ENCODE measurements at regions not wholly inside any gene's neighbourhood (a gene's known extent, or its start where the extent isn't known, plus 50 kb on each side); places are given as distances from the start of the nearest gene placed in this dataset.

DNA sequence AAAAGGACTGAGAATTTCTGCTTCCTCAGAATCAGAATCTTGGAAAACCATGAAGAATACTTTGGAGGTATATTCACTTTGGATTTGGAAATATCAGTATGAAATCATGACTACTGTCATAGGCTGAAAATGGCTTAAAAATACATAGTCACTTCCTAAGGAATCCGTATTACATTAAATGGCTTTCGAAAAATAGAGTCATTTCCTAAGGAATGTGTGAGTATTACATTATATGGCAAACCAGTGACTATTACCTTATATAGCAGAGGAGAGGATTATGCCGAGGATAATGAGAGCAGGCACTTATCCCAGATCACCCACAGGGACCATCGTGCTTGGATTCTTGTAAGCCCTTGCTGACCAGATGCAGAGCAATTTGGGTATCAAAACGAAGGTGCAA is 1471.8 kb downstream of the EFNB2 start:
- no peak for DNase-seq (ENCODE audit: low read depth in 2 of 2)

DNA sequence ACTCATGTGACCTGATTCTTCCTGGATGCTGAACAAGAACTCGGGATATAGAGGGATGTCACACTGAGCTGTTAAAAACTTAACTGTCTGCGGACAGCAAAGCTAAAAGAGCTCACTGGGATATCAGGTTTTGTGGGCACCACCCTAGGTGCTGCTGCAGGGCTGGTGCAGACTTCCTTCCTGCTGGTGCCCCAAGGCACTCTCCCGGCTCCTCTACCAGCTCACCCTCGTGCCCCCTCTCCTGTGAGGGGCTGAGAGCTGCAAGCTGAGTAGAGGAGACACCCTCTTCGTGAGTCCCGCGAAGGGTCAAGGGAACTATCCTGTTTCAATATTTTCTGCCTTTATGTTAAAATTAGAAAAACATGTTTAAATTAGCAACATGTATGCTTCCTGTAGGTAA is 1475.7 kb downstream of the EFNB2 start:
- no peak for DNase-seq (ENCODE audit: low read depth in 2 of 2)

DNA sequence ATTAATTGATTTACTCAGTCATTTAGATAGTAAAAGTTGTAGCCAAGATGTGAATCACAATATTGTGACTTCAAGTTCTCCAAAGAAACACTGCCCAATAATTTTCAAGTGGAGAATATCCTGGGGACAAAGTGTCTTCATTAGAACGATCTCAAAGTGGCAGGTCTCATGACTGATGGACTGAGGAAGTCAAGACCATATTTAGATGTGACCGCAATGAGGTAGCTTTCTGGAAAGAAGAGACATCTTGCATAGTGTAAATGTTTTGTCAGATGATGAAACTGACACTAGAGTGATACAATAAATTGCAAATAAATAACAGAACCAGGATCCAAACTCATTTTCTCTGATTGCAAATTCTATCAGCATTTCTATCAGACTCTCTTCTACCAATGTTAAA is 1476.9 kb downstream of the EFNB2 start:
- no peak for DNase-seq (ENCODE audit: low read depth in 2 of 2)

DNA sequence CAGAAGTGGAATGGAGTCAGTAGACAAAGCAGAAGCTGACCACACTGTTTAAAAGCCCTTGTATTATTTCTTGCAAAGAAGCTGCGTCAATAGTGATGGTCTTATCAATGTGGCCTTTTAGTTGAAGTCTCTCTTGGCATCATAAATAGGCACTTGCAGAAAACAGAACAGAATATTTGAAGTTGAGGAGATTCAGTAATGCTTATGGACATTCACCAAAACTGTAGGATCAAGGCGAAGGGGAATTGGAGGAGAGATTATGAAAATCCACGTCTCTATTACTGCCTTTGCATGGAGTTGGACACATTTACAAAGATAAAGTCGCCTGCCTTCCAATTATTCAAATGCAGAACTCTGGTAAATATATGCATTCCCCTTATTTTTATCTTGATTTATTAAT is 1482.8 kb downstream of the EFNB2 start:
- DNase-seq (ENCODE audit: low read depth in 2 of 2), result no peak

DNA sequence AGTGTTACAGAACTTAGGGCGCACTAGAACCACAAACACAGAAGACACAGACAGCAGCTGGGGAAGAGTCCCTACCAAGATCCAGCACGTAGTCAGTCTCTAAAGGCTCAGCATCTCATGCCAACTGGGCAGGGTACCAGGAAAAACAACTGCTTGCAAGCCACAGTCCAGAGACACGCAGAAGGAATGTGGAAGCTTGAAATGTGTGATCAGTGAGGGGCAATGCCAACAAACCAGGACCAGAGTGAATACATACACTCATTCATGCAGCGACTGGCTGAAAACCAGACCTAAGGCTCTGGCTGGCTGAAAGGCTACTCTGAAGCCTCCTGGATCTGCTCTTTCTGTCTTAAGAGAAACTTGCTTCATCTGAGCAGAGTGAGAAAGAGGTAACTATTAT is 1484.8 kb downstream of the EFNB2 start:
- no peak for DNase-seq (ENCODE audit: low read depth in 2 of 2)

DNA sequence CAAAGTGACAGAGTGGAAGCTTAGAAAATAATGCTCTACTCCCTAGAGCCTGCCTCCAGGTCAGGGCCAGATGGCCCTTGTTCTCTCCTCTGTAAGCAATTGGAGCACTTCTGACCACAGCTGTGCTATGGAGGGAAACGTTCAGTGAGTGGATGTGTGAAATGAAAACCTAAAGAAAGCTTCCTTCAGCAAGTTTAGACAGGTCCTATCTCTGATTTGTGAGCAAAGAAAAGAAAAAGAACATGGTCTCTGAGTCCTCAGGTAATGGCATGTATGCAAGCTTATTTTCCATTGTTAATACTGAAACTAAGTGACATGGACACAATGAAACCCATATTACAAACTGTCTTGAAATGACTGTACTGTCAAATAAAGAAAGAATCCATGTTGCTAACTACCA is 1486.8 kb downstream of the EFNB2 start:
- DNase-seq (ENCODE audit: low read depth in 2 of 2), result no peak

DNA sequence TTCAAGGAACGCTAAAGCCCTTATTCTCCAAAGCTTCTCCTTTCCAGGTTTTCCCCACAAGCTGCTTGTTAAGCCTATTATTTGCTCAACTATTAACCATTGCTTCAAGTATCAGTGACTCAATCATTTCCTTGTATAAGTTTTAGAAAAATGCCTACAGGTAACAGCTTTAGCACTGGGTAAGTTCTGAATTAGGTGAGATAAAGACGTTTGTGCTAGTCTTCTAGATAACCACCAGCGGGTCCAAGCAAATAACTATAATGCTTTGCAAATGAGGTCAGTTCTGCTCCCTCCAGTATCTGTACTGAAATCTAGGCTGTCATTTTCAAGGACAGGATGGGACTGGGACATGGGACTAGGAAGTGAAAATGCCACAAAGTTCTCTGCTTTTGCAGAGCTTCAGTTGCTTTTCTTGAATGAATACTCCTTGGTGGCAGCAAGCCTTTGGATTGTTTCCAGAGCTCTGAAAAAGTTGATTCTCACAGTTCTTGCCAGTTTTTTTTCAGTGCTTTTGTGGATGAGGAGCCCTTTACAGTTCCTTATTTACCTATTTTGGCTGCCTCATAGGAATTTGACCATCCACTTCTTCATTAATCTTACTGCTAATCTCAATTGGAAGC is 1487.7 kb downstream of the EFNB2 start:
- DNase-seq (ENCODE audit: low read depth in 2 of 2), result no peak

DNA sequence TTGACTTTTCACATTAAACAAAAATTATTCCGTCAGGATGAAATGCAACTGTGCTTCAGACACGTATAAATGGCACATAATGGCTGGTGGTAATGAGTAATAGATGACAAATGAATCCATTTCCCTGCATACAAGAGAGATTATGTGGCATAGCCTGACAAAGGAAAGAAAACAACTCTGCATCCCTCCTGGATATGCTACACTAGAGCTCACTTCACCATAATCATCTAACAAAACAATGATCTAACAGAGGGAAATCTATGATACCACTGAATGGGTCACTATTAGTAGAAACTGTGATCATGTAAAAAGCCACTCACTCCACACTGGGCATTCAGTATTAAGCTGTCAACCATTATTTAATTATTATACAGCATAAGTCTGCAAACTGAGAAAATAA is 1498.4 kb downstream of the EFNB2 start:
- DNase-seq (ENCODE audit: low read depth in 2 of 2), result no peak

DNA sequence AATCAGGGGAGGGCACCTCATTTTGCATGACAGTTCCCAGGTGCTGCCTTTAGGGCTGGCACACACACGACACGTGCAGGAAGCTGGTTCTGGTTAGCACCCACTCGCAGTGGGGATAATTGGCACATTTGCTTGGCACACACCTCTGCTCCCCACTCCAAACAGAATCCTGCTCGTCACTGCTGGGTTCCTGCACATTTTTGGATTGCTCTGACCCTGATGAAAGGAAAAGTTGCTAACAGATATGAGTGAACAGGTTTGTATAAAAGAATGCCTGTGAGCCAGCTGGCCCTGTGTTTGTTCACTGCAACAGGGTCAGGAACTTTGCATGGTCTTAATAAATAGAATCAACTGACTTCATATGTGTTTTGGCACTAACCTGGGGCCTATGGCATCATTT is 1500.4 kb downstream of the EFNB2 start:
- DNase-seq (ENCODE audit: low read depth in 2 of 2), result no peak

DNA sequence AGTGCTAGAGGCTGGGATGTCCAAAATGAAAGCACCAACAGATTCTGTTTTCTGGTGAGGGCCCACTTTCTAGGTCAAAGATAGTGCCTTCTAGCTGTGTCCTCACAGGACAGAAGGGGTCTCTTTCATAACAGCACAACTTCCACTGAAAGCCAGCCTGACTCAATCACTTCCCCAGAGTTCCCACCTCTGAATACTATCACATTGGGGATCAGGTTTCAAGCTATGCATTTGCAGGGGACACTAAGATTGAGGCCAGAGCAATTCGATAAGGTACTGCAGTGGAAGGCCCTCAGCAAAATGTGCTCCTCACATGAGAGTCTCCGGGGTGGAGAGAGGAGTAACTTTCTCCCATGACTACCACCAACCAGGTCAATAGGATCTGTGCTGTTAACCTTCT is 1501.5 kb downstream of the EFNB2 start:
- no peak for DNase-seq (ENCODE audit: low read depth in 2 of 2)

DNA sequence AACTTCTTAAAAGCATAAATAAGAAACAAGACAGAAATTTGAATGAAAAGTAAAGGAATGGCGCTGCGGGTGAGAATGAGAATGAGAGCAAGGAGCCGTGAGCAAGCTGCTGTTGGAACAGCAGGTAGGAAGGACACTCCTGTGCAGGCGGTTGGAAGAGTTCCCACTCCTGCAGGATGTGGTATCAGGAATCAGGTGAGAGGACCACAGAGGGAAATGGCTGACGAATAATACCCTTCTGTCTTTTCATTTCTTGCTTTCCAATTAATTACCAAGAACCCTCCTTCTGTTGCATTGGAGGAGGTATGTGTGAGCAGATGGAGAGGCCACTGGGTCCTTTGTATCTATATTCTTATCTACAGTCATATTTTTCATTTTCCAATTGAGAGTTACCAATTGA is 1504.2 kb downstream of the EFNB2 start:
- DNase-seq (ENCODE audit: low read depth in 2 of 2), result no peak

DNA sequence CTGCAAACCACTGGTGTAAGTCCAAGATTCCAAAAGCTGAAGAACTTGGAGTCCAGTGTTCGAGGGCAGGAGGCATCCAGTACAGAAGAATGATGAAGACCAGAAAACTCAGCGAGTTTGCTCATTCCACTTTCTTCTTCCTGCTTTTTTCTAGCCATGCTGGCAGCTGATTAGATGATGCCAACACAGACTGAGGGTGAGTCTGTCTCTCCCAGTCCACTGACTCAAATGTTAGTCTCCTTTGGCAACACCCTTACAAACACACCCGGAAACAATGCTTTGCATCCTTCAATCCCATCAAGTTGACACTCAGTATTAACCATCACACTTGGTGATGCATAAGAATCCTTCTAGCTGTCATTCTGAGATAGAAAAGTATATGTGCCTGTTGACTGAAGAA is 1504.6 kb downstream of the EFNB2 start:
- no peak for DNase-seq (ENCODE audit: low read depth in 2 of 2)

DNA sequence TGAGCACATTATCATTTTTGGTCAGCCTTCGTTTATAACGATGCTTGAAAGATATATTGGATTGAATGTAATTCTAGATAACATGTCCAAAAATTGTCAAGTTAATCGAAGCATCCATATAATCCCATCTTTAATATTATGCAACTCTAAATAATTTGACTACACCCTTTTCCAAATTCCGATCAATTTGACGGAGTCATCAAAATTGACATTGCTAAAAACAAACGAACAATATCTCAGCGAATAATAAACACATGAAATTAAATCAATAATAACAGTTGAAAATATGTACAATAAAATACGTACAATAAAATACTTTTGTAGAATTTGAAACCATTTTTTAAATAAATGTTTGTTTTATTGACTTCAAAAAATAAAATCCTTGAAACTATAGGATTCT is 1516.4 kb downstream of the EFNB2 start:
- no peak for DNase-seq (ENCODE audit: low read depth in 2 of 2)

DNA sequence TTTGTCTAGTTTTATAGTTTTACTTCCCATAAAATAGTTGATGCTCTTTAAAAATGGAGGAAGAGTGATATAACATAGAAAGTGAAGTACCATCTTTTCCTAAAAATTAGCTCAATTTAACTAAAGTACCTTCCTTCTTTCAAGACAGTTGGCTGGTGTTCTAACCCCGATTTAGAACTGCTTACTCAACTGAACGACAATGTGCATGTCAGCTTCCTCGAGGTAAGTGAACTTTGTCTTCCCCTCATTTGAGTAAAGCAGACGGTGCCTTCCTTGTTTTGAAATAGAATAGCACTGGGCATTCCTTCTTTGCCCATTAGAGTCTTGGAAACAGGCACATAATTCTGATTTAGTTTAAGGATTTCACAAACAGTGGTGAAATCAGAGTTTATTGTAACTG is 1519.2 kb downstream of the EFNB2 start:
- DNase-seq (ENCODE audit: low read depth in 2 of 2), result no peak

DNA sequence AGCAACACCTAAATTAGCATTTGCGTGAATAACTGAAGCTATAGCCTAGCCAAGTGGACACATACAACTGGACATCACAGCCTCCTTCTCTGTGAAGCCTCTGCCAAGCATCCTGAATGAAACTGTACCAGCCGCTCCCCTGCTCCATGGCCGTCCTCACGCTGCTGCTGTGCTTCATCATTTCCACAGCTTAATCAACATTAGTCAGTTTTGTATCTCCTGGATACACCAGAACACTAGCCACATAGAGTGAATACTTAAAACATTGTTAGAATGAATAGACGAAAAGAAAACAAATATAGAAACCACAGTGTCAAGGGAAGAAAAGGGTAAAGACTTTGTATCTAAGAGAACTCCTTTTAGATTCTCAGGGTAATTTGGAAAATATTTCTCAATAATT is 1526.9 kb downstream of the EFNB2 start:
- DNase-seq (ENCODE audit: low read depth in 2 of 2), result no peak

DNA sequence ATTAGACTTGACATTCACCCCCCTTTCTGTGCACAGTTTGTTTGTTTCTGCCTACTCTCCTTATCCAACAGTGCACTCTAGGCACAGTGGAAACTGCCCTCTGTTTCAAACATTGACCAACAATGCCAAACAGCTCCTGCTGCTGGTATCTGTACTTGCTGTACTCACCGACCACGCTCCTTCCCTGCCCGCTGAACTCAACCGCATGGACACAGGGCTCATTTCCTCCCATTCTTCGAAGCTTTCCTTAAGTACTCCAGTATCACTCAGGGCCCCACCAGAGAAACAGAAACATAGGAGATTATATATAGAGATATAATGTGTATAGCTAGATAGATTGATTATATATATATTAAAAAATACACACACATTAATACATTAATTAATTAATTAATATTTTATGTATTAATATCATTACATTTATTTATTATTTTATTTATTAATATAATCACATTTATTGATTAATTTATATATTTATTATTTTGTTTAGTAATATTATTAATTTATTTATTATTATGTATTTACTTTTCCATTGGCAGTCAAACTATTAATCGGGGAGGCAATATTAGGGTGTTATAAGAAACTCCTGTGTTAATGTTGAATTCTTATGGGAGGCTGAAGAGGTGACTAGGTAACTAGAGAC is 1528.2 kb downstream of the EFNB2 start:
- no peak for DNase-seq (ENCODE audit: low read depth in 2 of 2)

DNA sequence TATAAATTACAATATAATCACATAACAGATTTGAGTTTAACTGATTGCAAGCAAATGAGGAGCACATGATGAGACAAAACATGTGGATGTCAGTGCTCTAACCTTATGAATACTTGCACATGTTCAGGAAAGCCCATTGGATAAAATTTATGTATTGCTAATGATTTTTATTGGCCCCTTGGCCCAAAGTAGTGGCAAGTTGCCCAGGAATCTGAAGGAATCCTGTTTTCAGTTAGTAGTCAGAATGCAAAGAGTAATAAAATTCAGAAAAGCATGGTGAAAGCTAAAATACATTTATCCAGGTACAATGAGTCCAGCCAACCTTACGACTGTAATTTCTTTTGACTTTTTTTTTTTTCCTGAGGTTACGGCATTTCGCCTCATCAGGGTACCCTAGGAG is 1539.4 kb downstream of the EFNB2 start:
- no peak for DNase-seq (ENCODE audit: low read depth in 2 of 2)

DNA sequence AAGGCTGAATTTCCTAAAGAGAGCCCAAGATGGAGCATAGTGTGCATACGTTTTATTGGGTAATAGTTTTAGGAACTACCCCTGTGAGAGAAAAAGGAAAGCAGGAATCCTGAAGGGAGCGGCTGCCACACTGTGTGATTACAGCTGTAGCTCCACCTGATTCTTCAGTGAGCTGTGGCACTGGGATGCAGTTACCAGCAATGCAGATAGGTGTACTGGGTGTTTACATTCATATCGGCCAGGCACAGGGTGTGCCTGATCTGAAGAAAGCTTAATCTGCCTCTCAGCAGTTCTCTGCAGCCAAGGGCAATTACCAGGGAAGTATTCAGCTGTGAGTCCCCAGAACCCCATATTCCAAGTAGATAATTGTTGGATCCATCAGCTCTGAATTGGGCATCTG is 1541.8 kb downstream of the EFNB2 start:
- no peak for DNase-seq (ENCODE audit: low read depth in 2 of 2)

DNA sequence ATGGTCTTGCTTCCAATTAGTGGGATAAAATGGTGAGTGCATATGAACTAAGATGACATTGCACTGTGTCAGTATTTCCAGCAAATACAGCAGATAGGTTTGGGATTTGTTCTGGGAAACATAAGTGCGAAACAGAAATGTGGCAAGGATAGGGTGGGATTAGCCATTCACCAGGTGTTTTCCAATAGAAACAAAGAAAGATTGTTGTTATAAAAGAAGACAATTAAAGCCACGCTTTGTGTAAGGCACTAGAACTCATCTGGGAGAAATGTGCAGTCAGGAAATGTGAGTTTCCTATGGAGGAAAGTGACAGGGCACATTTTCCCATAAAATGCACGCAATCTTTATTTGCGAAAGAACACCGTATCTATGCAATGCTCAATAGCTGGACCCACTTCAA is 1547.8 kb downstream of the EFNB2 start:
- no peak for DNase-seq (ENCODE audit: low read depth in 2 of 2)

DNA sequence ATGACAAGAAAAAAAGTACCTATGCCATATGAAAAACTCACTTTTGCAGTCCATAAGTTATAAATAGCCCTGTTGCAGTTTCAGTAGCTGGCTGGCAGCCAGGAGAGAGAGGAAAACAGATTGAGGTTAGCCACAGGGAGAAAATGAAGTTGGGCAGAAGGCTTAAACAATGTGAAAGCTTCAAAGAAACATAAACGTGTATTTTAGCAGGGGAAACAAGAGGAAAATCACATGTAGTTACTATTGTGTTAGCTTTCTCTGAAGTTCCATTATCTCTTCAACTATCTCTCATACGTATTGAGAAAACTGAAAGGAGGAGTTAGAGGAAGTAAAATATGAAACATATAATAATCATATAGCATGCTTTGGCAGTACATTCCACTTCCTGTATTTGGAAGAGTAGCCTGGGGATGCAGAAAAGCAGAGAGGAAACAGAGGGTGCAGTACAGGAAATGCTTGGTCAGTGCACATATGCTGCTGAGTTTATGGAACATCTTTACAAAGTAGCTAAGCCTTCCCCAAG is 1551.1 kb downstream of the EFNB2 start:
- DNase-seq (ENCODE audit: low read depth in 2 of 2), result peak; percentile 7 to 13

DNA sequence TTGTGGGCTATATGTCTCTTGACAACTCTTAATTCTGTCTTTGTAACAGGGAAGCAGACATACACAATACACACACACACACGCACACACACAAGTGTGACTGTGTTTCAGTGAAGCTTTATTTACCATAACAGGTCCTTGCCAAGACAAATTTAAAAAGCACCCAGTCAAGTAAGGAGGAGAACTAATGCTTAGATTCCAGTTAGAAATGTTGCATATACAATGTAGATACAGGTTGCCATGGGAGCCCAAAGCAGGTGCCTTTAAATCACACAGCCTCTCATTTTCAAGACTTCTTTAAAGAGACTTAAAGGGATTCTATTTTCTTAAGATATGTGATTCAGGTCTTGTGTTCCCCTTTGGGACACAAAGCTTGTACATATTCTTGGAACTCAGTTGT is 1551.9 kb downstream of the EFNB2 start:
- DNase-seq (ENCODE audit: low read depth in 2 of 2), result no peak

DNA sequence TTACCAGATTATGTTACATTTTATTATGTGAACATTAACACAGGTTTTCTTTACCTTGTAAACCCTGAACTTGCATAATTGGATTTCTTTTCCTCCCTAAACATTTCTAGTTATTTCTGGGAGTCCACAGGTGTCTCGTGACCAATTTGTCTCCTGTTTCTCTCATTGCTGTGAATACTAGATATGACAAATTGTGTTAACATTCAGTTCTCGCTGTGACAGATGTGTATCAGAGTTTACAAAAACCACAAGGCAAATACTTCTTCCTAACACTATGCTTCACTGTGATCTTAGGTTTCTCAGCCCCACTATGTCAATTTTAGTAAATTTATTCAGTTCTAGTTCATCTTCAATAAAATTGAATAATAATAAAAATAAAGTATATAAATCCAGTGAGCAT is 1554.9 kb downstream of the EFNB2 start:
- DNase-seq (ENCODE audit: low read depth in 2 of 2), result no peak

DNA sequence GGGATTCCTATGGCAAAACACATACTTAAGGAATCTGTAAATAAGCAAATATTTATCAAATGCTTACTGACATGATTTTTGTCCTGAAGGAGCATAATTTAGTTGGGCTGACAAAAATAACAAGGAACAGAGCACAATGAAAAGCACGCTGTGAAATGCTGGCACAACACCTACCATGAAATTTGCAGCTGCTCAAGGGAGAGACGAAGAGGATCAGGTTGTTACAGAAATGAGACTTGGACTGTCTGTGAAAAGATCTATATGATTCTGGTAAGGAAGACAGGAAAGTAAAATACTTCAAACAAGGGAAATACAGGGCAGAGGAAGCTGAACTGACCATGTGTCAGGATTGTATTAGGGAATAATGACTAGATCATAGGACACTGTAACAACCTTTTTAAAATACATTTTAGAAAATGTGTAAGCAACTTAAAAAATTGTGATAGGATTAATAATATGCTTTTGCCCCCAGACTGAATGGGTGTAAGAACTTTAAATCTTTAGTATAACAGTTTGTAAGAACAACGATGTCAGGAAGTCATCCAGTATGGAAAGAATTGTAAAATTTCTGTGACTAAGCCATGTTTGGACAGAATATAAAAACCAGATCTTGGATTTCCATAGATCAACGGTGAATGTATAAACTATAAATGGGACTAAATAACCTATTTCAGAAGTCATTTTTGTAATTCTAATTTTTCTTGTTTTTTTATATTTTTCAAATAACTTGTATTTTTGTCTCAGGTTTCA is 1556.0 kb downstream of the EFNB2 start:
- no peak for DNase-seq (ENCODE audit: low read depth in 2 of 2)
